Gastroesophageal sphincter (tissue), 4 donors: ENCODE measurements at regions not wholly inside any gene's neighbourhood (a gene's known extent, or its start where the extent isn't known, plus 50 kb on each side); places are given as distances from the start of the nearest gene placed in this dataset.
"Not testable (repeated sequence)": the region's sequence is repeated elsewhere in the genome, so short reads cannot be mapped to it uniquely, and the experiment has no call there.

ENCODE experiments used
- ATAC-seq: fragments of 150-250 bp; one replicate; pipeline ENCODE4 v1.9.1; 2016; ENCODE audit warnings: mild to moderate bottlenecking, moderate library complexity
- H3K27ac ChIP-seq, 4 donors: fragments of 200-600 bp; sonication (generic) in 3 of 4; 1 replicate in 3 of 4; 2 replicates in 1 of 4; pipeline ENCODE4 v1.5.1; 2016 to 2019
- H3K27me3 ChIP-seq: fragments of 200-600 bp; sonication (generic); one replicate; pipeline ENCODE4 v1.5.1; 2019
- H3K36me3 ChIP-seq, 2 donors: fragments of 200-600 bp; sonication (generic); one replicate each; pipeline ENCODE4 v1.5.1; 2019; ENCODE audit warnings: control low read depth in 1 of 2
- H3K4me1 ChIP-seq, 3 donors: fragments of 200-600 bp; sonication (generic); 1 replicate in 2 of 3; 2 replicates in 1 of 3; pipeline ENCODE4 v1.5.1; 2016 to 2019; ENCODE audit warnings: control low read depth in 2 of 3
- H3K4me3 ChIP-seq, 2 donors: fragments of 200-600 bp; sonication (generic); one replicate each; pipeline ENCODE4 v1.5.1; 2019; ENCODE audit warnings: mild to moderate bottlenecking in 1 of 2, moderate library complexity in 1 of 2
- H3K9me3 ChIP-seq, 3 donors: fragments of 200-600 bp; sonication (generic); one replicate each; pipeline ENCODE4 v1.5.1; 2017 to 2019; ENCODE audit warnings: control low read depth in 2 of 3
- CTCF ChIP-seq, 4 experiments: fragments of 200-600 bp in 2 of 4; fragments of 450-650 bp in 2 of 4; sonication (generic) in 1 of 4; IDR thresholded peaks; one replicate each; pipeline ENCODE4 v1.5.1; 2017 to 2019; ENCODE audit warnings: antibody characterized with exemption in 4 of 4, mild to moderate bottlenecking in 2 of 4, moderate library complexity in 2 of 4
- EP300 ChIP-seq: sonication (generic); formaldehyde crosslinking; IDR thresholded peaks from one replicate; pipeline ENCODE4 v1.6.1; 2017; ENCODE audit warnings: antibody characterized with exemption, mild to moderate bottlenecking
- POLR2A ChIP-seq, 2 donors: fragments of 450-650 bp; IDR thresholded peaks; one replicate each; pipeline ENCODE4 v1.6.1; 2017; ENCODE audit warnings: antibody characterized with exemption in 2 of 2, mild to moderate bottlenecking in 2 of 2, moderate library complexity in 1 of 2
- POLR2AphosphoS5 ChIP-seq: sonication (generic); formaldehyde crosslinking; IDR thresholded peaks from one replicate; pipeline ENCODE4 v1.6.1; 2017; ENCODE audit warnings: antibody characterized with exemption
- WGBS, 2 donors: methylation state at CpG; one replicate each; pipeline ENCODE4 v1.1.5; 2018; ENCODE audit warnings: low coverage in 1 of 2; 5-methylcytosine and 5-hydroxymethylcytosine counted together

- 83 to 97% methylated on average over 2 of the region's 2 CpGs for WGBS, 2 donors
- H3K36me3 ChIP-seq: no peaks in the 10 kb centered on the region
- H3K4me1 ChIP-seq: no peaks in the 10 kb centered on the region
- no peak overlapping the region for H3K27ac ChIP-seq
- H3K9me3 ChIP-seq: no peaks in the 10 kb centered on the region
- TF ChIP-seq POLR2A (IDR thresholded peaks at IDR 0.05) (no peak), EP300 (no peak), POLR2AphosphoS5 (no peak), CTCF (IDR thresholded peaks at IDR 0.05) (no peak)
- H3K27me3 ChIP-seq: no peaks in the 10 kb centered on the region
- no peak for ATAC-seq
- H3K4me3 ChIP-seq: no peak overlapping the region
These were observed 111.9 kb upstream of the ZWINT start for GRCh38 chr10:56472978-56473377.

- TF ChIP-seq EP300 (no peak), CTCF (IDR thresholded peaks at IDR 0.05) (no peak), POLR2AphosphoS5 (no peak), POLR2A (IDR thresholded peaks at IDR 0.05) (no peak)
- no peak for ATAC-seq
- 80 to 89% methylated on average over 1 of the region's 1 CpG for WGBS, 2 donors
- Histone ChIP-seq H3K9me3 (no peaks in the 10 kb centered on the region), H3K4me1 (no peaks in the 10 kb centered on the region), H3K36me3 (no peaks in the 10 kb centered on the region), H3K27me3 (no peaks in the 10 kb centered on the region), H3K27ac (no peak overlapping the region), H3K4me3 (no peak overlapping the region)
These were observed 109.6 kb upstream of the ZWINT start for GRCh38 chr10:56470701-56471100.

GRCh38 chr10:56469482-56469881 is 108.4 kb upstream of the ZWINT start:
- Histone ChIP-seq H3K36me3 (no peaks in the 10 kb centered on the region), H3K9me3 (no peaks in the 10 kb centered on the region), H3K27ac (no peak overlapping the region), H3K4me3 (no peak overlapping the region), H3K27me3 (no peaks in the 10 kb centered on the region), H3K4me1 (no peaks in the 10 kb centered on the region)
- no peak for TF ChIP-seq POLR2AphosphoS5
- no peak for TF ChIP-seq POLR2A (IDR thresholded peaks at IDR 0.05)
- no peak for TF ChIP-seq EP300
- TF ChIP-seq CTCF (IDR thresholded peaks at IDR 0.05): no peak
- no peak for ATAC-seq

- no peaks in the 10 kb centered on the region for H3K27me3 ChIP-seq
- no peaks in the 10 kb centered on the region for H3K4me1 ChIP-seq
- WGBS, 2 donors: 100% methylated on average over 2 of the region's 6 CpGs; no CpG with 5 or more reads in 1 of the 2 donors
- H3K4me3 ChIP-seq: no peak overlapping the region
- TF ChIP-seq EP300 (no peak), CTCF (IDR thresholded peaks at IDR 0.05) (no peak), POLR2AphosphoS5 (no peak), POLR2A (IDR thresholded peaks at IDR 0.05) (no peak)
- H3K36me3 ChIP-seq: no peaks in the 10 kb centered on the region
- H3K27ac ChIP-seq: no peak overlapping the region
- no peak for ATAC-seq
- no peaks in the 10 kb centered on the region for H3K9me3 ChIP-seq
These were observed 104.9 kb upstream of the ZWINT start for GRCh38 chr10:56466005-56466404.

- H3K27ac ChIP-seq: no peak overlapping the region
- TF ChIP-seq EP300 (no peak), CTCF (IDR thresholded peaks at IDR 0.05) (no peak), POLR2A (IDR thresholded peaks at IDR 0.05) (no peak), POLR2AphosphoS5 (no peak)
- H3K4me1 ChIP-seq: no peaks in the 10 kb centered on the region
- no peaks in the 10 kb centered on the region for H3K36me3 ChIP-seq
- H3K27me3 ChIP-seq: no peaks in the 10 kb centered on the region
- H3K4me3 ChIP-seq: no peak overlapping the region
- peaks cover 0 to 13% (median 0%) of the 10 kb centered on the region in 3 donors for H3K9me3 ChIP-seq
- ATAC-seq: no peak
These were observed 88.7 kb upstream of the ZWINT start for GRCh38 chr10:56449770-56450169.

- H3K36me3 ChIP-seq, ATAC-seq, H3K4me3 ChIP-seq, H3K27me3 ChIP-seq, H3K4me1 ChIP-seq, H3K27ac ChIP-seq: not testable (repeated sequence)
- 85% methylated on average over 9 of the region's 10 CpGs; no CpG with 5 or more reads in 1 of the 2 donors for WGBS, 2 donors
- peaks cover 0 to 13% (median 0%) of the 10 kb centered on the region in 3 donors for H3K9me3 ChIP-seq
These were observed 86.6 kb upstream of the ZWINT start for GRCh38 chr10:56447613-56448012.

- not testable (repeated sequence) for H3K27me3 ChIP-seq, H3K27ac ChIP-seq, H3K9me3 ChIP-seq, H3K4me1 ChIP-seq, ATAC-seq, H3K36me3 ChIP-seq, H3K4me3 ChIP-seq
- WGBS, 2 donors: 85% methylated on average over 1 of the region's 1 CpG; no CpG with 5 or more reads in 1 of the 2 donors
These were observed 80.3 kb upstream of the ZWINT start for GRCh38 chr10:56441337-56441736.
